CD1c-positive myeloid dendritic cell (primary cell): ENCODE measurements at regions not wholly inside any gene's neighbourhood (a gene's known extent, or its start where the extent isn't known, plus 50 kb on each side); places are given as distances from the start of the nearest gene placed in this dataset.
"Not testable (repeated sequence)": the region's sequence is repeated elsewhere in the genome, so short reads cannot be mapped to it uniquely, and the experiment has no call there.

Source experiments
- DNase-seq: peaks from one replicate; pipeline ENCODE4 v3.0.0-alpha.2; 2016; ENCODE audit errors: extremely low spot score

DNA sequence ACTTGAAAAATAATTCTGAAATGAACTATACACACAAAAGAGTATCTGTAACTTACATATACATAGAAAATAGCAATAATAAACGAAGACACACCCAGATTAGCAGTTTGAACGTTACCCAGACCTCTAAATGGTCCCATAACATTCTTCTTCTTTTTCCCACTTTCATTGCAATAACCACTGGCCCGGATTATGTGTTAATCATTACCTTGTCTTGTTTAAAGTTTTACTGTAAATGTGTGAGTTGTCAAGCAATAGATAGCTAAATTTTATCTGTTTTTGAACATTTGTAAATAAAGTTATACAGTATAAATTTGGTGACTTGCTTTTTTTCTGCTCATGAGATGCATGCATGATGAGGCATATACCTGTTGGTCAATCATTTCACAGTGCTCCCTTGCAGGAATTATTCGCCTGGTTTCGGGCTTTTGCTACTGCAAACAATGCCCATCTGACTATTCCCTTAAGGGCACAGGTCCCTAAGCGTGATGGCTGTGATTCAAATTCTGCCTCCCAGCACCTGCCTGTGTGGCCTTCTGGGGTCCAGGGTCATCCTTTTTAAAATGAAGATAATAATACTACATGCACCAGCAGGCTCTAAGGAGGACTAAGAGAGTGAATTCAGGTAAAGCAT, 66.1 kb downstream of the GADD45G start:
- no peak for DNase-seq

DNA sequence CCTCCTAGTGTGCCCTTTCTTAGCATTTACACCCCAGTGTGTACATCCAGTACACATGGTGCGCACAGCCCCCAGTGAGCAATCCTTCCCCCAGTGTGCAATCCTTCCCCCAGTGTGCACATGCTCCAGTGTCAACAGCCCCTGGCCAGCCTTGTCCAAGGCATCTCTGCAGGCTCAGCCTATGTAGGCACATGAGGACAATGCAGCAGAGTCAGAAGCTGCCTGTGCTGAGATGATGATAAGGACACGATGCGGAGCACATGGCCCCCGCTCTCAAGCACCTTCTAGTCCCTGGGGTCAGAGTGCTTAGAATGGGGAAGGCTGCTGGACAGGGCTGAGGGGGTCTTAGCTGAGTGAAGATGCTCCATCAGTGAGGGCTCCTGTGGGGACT, 69.8 kb downstream of the GADD45G start:
- DNase-seq = no peak

DNA sequence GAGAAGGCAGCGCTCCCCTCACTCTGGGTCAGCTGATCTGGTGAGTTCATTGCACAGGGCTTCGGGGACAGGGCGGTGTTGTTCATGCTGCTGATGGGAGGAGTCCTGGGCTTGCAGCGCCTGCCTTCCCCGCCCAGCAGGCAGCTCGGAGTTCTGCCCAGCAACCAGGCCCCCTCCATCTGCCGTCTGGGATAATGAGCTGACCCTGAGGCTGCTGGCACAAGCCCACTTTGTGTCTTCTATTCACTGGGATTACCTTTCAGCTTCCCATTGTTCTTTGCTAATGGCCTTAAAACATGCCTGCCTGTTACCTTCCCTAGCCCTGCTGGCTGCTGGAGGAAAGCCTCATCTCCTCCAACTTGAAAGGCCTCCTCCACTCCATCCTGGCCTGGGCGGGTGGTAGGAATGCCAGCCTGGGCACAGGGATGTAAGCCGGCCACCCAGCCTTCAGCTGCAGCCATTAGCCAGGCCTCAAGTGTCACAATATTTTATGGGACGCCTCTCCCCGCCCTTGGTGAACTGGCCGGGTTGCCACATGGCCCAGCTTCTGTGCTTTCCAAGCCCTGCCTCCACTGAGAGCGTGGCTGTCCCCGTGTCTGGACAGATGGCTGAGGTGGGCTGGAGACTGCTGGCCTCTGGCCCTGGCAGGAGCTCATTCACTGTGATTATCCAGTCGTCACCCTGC, 70.4 kb downstream of the GADD45G start:
- DNase-seq = no peak

GRCh38 chr9:89676281-89676680, 71.5 kb downstream of the GADD45G start:
- DNase-seq = no peak

DNA sequence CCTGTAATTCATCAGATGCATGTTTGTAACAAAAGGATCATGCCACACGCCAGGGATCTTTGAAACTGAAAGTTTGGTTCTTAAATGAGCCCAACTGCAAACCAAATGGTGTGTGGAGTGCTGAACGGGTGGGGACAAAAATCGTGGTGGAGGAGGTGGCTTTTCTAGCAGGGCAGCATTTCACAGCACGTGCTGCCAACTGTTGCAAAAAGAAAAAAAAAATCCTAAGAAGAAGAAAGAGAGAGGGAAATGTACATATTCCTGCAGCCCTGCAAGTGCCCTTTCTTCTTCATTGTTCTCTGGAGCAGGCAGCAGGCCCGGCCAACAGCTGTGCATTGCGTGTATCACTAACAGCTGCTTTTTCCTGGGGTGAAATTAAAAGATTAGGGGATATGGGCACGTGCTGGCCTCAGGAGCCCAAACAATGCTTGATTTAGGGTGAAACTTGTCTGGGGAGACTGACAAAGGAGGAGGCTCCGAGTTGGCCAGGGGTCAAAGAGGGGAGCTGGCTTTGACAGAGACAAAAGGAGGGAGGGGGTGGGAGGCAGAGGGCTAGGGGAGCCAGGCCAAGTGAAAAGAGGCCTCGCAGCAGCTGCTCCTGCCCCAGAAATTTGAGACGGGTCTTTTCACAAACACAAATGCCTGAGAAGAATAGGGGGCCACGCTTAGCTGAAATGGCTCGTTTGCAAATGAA, 73.0 kb downstream of the GADD45G start:
- no peak for DNase-seq

- no peak for DNase-seq
Measured at GRCh38 chr9:89678396-89679015, 73.7 kb downstream of the GADD45G start.

DNA sequence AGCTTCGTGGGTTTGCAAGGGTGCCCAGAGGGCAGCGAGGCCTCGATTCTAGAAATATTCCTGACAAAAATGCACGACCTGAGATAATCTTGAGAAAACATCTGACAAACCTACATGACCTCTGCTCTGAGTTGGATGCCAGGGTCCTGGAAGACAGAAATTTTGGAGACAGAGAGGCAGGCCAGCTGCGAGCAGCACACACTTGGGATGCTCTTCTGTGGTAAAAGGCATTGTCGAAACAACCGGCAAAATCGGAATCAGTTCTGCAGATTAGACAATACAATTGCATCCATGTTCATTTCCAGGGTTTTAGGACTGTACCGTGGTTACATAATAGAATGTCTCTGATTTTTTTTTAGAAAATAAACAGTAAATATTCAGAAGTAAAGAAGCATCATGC, 74.2 kb downstream of the GADD45G start:
- DNase-seq = no peak

GRCh38 chr9:89679581-89679980, 74.8 kb downstream of the GADD45G start:
- no peak for DNase-seq

DNA sequence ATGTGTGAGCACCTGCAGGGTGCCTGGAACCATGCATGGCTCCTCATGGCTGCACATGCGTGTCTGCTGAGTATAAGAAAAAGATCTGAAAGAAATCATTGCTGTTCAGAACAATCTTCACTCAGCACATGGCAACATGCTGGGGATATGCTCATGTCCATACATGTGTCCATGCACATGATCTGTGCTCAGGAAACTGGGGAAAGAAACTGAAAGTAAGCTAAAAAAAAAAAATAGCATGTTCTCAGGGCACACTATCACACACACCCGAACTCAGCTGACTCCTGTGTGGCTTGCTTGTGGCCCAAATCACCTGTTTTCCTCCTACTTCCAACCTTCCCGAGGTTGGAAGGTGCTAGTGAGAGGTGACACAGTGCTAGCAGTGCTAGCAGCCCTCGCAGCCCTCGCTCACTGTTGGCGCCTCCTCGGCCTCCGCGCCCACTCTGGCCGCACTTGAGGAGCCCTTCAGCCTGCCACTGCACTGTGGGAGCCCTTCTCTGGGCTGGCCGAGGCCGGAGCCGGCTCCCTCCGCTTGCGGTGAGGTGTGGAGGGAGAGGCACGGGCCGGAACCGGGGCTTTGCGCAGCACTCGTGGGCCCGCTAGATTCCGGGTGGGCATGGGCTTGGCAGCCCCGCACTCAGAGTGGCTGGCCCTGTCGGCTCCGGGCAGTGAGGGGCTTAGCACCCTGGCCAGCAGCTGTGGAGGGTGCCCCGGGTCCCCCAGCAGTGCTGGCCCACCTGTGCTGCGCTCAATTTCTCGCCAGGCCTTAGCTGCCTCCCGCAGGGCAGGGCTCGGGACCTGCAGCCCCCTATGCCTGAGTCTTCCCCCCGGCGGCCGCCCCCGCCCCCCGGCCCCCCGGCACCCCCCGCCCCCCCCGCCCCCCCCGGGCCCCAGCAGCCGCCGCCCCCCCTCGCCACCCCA, 76.0 kb downstream of the GADD45G start:
- DNase-seq = no peak

DNA sequence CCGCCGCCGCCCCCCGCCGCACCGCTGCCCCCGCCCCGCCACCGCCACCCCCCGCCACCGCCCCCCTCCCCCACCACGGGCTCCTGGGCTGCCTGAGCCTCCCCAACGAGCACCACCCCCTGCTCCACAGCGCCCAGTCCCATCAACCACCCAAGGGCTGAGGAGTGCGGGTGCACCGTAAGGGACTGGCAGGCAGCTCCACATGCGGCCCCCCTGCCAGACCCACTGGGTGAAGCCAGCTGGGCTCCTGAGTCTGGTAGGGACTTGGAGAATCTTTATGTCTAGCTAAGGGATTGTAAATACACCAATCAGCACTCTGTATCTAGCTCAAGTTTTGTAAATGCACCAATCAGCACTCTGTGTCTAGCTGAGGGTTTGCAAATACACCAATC, 76.7 kb downstream of the GADD45G start:
- DNase-seq = not testable (repeated sequence)

DNA sequence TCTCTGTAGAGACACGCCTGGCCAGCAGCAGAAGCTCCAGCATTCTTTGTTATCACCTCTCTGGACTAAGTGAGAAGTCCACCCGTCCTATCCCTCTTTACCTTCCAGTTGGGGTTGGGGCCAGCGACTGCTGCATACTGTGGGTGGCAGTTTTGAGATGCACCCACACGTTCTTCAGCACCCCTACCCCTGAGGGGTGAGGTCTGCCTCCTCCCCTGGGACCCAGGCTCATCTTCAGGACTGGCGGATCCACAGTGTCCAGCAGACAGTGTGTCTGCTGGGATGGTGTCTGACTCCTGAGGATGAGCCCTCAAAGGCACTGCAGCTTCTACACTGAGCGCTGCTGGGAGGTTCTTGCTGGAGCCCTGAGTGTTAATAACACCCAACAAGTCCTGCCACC, 78.8 kb downstream of the GADD45G start:
- DNase-seq = no peak

DNA sequence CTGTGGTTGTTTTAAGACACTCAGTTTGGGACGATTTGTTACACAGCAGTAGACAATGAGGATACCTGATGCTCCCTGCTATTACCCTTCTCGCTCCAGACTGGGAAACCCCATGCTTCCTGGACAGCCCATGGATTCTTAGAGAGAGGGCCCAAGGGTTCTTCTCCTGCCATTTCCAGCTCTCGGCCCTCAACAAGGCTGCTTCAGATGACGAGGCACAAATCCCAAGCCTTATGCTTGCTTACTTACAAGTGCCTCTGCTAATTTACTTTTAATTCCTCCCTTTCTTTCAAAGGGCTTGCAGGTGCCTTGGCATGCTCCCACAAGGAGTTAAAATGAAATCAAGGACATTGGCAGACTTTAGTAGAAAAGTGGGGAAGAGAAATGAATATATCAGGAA, 79.4 kb downstream of the GADD45G start:
- no peak for DNase-seq

DNA sequence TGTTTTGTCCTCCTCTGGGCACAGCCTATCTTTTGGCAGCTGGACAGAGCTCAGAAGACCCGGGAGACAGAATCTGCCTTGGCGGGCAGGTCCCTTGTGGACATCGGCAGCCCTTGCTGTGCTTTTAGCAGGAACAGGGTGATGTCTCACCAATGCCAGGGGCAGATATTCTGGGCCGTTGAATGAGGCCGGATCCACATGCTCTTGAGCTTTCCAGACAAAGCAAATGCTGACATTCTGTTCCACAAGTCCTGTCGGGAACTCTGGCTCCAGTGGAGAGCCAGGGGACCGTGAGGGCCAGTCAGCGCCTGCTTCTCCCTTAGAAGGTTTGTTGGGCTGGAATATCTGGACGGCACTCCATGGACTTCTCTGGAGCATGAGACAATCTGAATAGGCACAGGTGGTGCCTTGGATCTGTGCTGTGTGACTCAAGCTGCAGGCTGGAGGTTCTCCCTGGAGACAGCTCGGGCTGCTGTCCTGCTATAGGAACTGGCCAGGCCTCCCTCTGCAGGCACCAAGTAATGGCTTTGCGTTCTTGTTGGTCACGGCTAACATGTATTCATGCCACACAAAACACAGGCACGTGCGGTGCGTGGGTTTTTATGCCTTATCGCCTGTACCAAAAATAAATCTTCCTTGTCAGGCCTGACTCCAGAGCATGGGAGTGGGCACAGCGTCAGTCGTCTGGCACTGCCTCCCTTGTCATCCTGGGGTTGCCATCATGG, 80.3 kb downstream of the GADD45G start:
- no peak for DNase-seq

DNA sequence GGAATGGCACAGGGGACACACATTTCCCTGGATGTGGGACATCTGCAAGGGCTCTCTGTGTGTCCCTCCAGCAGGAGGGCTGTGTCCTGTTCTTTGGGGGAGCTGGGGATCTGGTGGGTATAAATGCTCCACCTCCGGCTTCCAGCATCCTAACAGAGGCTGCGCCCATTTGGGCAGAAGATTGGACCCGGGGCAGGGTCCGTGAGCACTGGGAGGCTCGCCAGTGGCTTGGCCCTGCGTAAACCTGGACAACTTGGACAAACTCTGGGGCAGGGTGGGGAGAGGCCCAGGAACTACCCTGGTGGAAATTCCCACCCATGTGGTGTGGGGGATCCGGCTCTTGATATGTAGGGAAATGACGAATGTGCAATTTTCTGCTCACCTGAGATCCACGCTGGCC, 80.9 kb downstream of the GADD45G start:
- DNase-seq = no peak

- DNase-seq = no peak
Measured at GRCh38 chr9:89686126-89686525, 81.3 kb downstream of the GADD45G start.

DNA sequence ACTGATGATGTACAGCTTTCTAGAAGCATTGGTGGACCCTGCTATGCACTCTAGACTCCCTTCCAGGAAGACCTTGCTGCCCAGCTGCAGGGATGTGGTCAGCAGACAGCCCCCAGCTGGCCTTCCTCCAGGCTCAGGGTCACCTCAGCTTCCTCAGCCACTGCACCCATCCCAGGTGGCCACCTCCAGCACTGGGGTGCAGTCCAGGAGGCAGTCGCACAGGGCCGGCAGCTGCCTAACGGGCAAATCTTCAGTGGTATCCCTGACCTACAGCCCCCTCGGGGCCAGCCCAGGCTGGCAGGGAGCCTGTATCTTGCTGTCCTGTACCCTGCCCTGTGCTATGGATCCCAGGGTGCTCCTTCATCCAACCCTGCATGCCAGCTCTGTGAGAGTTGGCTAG, 81.8 kb downstream of the GADD45G start:
- DNase-seq = no peak

DNA sequence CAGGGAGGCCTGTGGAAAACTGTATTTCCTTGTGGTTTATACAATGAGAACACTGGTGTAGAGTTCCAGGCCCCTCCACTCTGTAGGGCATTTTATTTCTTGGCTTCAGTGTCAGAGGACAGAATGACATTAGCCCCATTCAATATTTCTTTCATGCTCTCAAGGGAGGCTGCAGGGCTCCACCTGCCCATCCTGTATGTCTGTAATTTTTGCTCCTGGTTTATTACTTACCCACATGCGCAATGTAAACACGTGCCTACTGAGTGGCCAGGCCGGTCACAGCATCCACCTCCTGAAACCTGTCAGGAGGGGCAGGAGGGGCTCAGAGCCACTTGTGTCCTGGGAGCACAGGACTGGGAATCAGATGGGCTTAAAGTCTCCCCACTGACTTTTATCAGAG, 82.4 kb downstream of the GADD45G start:
- no peak for DNase-seq

GRCh38 chr9:89687848-89688247, 83.0 kb downstream of the GADD45G start:
- no peak for DNase-seq

GRCh38 chr9:89689321-89689720, 84.5 kb downstream of the GADD45G start:
- not testable (repeated sequence) for DNase-seq

- DNase-seq = no peak
Measured at GRCh38 chr9:89690334-89690912, 85.6 kb downstream of the GADD45G start.

- no peak for DNase-seq
Measured at GRCh38 chr9:89695441-89695891, 90.7 kb downstream of the GADD45G start.
